IPS-11a (cell line): ENCODE measurements at regions not wholly inside any gene's neighbourhood (a gene's known extent, or its start where the extent isn't known, plus 50 kb on each side); places are given as distances from the start of the nearest gene placed in this dataset.

Source experiments
- H3K4me3 ChIP-seq: one replicate; pipeline ENCODE4 v1.5.1; 2013; ENCODE audit warnings: low read depth, low read length, control low read depth

DNA sequence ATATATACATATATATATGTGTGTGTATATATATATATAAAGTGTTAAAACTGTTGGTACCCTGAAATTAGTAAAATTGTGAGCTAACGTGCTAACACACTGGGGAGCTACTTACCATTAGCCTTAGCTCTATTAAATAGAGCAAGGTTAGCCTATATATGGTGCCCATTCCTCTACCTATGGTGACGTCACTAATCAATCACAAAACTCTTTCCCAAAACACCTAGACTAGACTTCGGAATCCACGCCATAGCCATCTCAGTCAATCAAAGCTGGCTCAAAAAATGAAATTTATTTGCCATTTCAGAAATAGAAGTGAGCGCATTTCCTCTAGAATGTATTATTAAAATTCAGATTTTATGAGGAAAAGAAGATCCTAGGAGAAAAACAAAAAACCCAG is 229.0 kb upstream of the TENM3 start:
- H3K4me3 ChIP-seq: no peak overlapping the region

DNA sequence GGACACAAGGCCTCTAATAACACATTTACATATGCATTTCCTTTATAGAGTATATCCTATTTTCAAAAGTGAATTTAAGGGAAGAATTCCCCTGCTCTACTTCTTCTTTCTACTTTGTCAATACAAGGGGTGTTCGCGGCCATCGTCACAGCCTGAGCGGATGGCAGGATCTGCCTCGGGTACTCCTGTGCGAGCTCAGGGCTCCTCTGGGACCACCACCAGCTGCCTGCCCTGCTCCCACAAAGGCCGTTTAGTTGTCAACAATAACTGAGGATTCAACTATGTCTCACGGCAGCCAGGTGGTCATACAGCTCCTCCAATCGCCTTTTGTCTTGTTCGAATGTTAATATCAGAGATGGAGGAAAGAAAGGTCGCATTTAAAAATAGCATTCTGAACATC is 228.2 kb upstream of the TENM3 start:
- H3K4me3 ChIP-seq: no peak overlapping the region

DNA sequence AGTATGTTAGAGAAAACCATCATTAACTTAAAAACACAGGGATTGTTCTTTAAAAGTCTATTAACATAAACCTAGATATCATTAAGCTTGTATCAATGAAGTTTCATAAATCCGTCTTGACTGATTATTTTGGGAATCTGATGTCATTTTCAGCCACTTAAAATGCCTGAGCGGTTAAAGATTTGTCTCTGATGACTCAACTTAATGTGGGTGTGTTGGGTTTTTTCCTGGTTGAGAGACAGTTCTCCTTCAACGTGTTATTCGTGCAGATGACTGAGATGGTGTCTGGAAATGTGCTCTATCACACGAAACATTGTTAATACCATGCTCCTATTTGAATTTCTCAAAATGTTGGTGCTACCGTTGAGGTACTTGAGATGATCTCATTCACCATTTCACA is 227.3 kb upstream of the TENM3 start:
- no peak overlapping the region for H3K4me3 ChIP-seq

- no peak overlapping the region for H3K4me3 ChIP-seq
These were observed 226.2 kb upstream of the TENM3 start for GRCh38 chr4:182017038-182017437.

DNA sequence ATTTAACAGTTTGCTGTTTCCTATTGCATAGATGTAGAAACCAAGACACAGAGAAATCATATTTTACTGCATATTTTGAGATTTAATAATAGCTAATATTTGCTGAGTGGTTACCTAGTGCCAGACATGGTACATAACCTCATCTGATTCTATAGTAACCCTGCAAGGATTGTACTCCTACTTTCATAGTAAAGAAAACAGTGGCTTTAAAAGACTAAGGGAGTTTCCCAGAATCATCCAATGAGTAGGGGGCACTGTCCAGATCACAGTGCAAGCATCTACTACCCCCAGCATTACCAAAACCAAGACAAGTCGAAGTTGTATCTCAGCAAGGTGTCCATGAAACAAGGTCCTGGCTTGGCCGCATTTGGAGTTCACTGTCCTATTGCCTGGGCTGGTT is 224.5 kb upstream of the TENM3 start:
- no peak overlapping the region for H3K4me3 ChIP-seq

GRCh38 chr4:182019148-182019652 is 224.0 kb upstream of the TENM3 start:
- no peak overlapping the region for H3K4me3 ChIP-seq

DNA sequence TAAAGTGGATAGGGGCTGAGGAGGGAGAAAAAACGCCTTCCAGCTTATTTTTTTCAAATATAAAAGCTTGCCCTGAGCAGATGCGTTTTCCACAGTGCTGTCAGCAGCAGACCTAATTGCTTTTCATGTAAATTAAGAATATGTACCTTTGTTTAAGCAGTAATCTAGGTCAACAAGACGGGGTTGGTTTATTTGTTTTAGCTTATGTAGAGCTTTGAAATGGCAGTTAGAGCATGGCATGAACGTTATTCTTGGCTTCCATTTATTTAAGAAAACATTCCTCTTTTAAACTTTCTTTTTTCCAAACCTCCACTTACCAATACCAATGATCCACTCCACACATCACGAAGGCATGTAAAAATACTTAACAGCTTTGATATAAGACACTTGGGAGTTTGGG is 220.3 kb upstream of the TENM3 start:
- no peak overlapping the region for H3K4me3 ChIP-seq

DNA sequence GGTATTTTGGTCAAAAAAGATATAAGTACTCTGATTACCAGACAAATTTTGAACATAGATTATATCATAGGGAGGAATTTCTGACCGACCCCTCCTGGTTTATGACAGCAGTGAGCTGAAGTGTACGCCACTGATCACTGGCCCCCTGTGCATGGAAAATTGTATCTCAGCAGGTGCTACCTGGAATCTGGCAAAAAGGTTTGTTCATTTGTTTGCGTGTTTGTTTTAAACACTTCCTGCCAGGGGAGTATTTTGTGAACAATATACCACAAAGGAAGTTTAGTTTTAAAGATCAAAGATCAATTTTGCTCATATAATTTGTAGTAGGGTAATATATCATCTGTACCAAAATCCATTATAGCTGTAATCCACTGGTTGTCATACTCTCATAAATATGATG is 219.7 kb upstream of the TENM3 start:
- no peak overlapping the region for H3K4me3 ChIP-seq

DNA sequence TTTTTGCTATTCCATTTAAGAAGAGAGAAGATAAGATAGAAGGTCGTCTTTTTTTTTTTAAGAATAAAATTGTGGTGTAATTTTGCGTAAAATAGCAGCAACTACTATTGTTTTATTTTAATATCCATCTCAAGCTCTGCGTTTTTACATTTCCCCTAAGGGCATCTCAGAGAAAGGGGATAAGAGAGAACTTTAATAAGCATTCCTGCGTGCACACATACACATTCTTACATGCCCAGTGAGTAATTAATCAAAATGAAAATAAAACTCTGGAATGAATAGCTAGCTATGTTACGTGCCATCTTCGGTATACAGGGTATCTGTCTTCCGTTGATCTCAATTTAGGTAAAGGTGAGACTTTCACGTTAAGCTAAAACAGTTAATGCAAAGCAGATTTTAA is 200.3 kb upstream of the TENM3 start:
- no peak overlapping the region for H3K4me3 ChIP-seq

GRCh38 chr4:182048871-182049270 is 194.3 kb upstream of the TENM3 start:
- no peak overlapping the region for H3K4me3 ChIP-seq

GRCh38 chr4:182056866-182057265 is 186.3 kb upstream of the TENM3 start:
- H3K4me3 ChIP-seq: no peak overlapping the region

GRCh38 chr4:182062458-182062857 is 180.7 kb upstream of the TENM3 start:
- H3K4me3 ChIP-seq: no peak overlapping the region

DNA sequence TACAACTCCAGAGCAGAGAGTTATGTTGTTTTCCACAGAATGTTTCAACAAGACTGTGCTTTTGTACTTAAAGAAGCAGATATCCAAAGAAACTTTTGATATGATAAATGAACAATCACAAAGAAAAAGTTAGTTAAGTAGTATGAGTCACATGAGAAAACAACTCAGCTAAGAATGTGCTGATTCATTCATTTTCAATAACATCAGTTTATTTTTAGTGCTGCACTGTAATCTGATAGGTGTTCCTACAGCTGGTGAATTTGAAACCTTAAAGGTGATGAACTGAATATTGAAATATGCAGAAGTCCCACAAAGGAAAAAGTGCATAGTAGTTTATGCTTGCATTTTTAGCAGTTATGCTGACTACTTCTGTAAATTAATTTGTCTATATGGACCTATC is 180.3 kb upstream of the TENM3 start:
- H3K4me3 ChIP-seq: no peak overlapping the region

DNA sequence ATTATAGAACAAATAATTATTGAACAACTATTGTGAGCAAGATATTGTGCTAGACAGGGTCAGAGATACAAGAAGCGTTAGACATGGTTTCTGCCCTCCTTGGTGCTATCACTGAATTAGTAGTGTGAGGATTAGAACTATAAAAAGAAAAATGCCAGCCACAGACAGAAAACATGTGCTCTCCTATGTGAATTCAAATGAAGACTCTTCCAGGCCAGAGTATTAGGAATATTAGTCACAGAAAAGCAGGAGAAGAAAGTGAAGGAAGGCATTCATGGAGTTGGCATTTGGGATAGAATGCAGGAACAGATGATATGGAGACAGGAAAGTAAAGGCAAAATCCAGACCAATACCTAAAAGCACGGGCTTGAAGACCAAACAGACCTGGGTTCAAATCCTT is 179.6 kb upstream of the TENM3 start:
- H3K4me3 ChIP-seq: no peak overlapping the region

GRCh38 chr4:182065255-182065654 is 177.9 kb upstream of the TENM3 start:
- H3K4me3 ChIP-seq: no peak overlapping the region

GRCh38 chr4:182066037-182066436 is 177.2 kb upstream of the TENM3 start:
- no peak overlapping the region for H3K4me3 ChIP-seq

GRCh38 chr4:182067828-182068227 is 175.4 kb upstream of the TENM3 start:
- no peak overlapping the region for H3K4me3 ChIP-seq

DNA sequence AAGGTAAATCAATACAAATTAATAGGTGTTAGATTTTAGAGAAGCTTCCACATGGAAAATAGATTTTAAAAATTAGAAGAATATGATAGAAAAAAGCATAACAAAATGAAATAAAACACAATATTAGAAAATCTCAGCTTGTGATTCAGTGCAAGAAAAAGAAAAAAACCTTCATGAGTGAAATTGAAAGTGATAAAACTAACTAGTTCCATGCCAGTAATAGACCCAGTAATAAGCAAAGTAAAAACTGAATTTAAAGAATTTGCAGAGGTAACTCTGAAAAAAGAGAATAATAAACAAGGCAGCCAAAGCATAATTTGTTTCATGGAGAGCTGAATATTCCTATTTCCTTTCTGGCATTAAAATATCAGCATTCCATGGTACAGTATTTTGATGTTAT is 174.3 kb upstream of the TENM3 start:
- no peak overlapping the region for H3K4me3 ChIP-seq

- no peak overlapping the region for H3K4me3 ChIP-seq
These were observed 169.9 kb upstream of the TENM3 start for GRCh38 chr4:182073278-182073677.

- H3K4me3 ChIP-seq: no peak overlapping the region
These were observed 169.1 kb upstream of the TENM3 start for GRCh38 chr4:182074139-182074538.

DNA sequence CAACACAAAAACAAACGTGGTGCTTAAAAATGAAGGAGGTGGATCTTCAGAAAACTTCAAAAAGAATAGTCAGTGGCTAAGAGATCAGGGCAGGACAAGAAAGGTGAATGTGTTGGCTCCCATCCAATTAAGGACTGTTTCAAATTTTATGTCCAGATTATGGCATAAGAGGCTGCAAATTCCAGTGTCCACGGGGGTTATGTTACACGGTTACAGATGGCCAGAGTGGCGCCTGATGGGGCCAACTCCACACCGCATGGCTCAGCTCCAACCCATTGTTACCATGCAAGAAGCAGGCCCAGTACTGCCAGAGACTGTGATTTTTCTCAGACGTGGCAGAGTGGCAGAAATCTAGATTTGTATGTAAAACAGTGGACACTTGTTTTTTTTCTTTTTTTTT is 168.4 kb upstream of the TENM3 start:
- no peak overlapping the region for H3K4me3 ChIP-seq

DNA sequence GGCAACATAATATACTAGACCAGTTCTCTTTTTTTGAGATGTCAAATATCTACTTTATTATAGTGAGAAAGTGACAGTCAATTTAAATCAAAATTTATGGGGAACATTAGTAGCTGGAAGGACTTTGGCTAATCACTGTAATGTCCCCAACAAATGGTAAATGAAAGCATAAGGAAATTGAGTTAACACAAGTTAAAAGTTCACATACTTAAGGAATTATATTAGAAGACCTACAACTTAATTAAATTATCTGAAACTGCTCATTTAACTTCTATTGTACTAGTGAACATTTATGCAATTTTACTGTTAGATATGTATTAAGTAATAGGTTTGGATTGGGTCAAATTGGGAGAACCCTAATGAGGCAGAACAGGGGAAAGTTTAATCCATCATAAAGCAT is 160.3 kb upstream of the TENM3 start:
- H3K4me3 ChIP-seq: no peak overlapping the region

DNA sequence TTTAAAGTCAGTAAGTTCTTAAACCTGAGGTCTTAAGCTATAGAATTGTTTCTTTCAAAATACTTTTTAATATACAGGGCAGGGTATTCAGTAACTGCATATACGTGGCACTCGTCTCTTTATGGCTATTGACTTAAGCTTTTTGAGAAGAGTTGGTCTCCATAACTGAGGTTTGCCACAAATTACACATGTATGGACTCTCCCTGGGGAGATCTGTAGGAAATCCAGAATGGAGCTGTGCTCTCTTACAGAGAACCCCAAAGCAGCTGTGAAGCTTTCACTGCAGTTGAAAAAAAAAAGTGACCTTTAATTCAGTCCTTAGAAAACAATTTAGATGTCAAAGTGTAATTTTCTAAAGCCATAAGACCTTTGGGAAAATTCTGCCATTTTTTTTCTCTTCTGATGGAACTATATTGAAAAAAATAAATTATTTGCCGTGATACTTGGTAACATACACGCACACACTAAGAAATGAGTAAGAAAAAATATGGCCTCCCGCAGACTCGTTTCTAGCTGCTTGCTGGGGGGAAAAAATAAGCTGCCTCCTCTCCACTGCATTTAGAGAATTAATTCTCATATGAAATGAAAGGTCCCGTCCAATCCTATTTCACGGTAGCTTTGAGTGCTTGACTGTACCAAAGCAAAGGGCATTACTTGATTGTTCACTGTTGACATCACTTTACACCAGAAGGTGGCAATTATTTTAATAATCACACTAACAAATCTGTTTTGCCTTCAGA is 159.4 kb upstream of the TENM3 start:
- peak overlapping the region; percentile 18 for H3K4me3 ChIP-seq
